ENCODE measurements at regions not wholly inside any gene's neighbourhood (a gene's known extent, or its start where the extent isn't known, plus 50 kb on each side); places are given as distances from the start of the nearest gene placed in this dataset.

- peaks cover 6% of the 10 kb centered on the region for H3K27me3 Mint-ChIP-seq (ENCODE audit: low read depth)
- H3K9me3 Mint-ChIP-seq: no peaks in the 10 kb centered on the region
- DNase-seq (ENCODE audit: low spot score): no peak
- no peak overlapping the region for H3K27ac Mint-ChIP-seq
- intact Hi-C loops (cut with micrococcal nuclease): no loop called here
- no peak overlapping the region for H3K4me3 Mint-ChIP-seq (ENCODE audit: low read depth)
- no peaks in the 10 kb centered on the region for H3K4me1 Mint-ChIP-seq (ENCODE audit: low read depth)
- no peaks in the 10 kb centered on the region for H3K36me3 Mint-ChIP-seq (ENCODE audit: low read depth)
Measured at GRCh38 chr4:100056701-100057100, 106.6 kb upstream of the H2AZ1 start.

DNA sequence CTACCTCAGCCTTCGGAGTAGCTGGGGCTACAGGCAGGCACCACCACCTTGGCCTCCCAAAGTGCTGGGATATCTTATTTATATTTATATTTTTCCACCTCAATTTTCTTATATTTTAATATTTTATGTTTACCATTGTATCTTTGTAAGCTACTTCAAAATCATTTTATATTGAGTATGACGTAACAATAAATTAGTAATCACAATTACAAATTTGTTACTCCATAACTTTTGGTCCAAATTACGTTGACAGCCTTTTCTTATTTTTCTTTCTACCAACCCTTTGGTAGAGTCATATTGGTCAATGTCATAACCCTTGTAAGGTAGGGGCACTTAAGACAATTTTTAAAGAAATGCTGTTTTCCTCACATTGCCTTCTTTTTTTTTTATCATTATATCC, 104.0 kb upstream of the H2AZ1 start:
- intact Hi-C loops (cut with micrococcal nuclease): no loop called here
- no peaks in the 10 kb centered on the region for H3K4me1 Mint-ChIP-seq (ENCODE audit: low read depth)
- H3K4me3 Mint-ChIP-seq (ENCODE audit: low read depth): no peak overlapping the region
- H3K9me3 Mint-ChIP-seq: no peaks in the 10 kb centered on the region
- no peak overlapping the region for H3K27ac Mint-ChIP-seq
- no peak for DNase-seq (ENCODE audit: low spot score)
- H3K36me3 Mint-ChIP-seq (ENCODE audit: low read depth): no peaks in the 10 kb centered on the region
- peaks cover 6% of the 10 kb centered on the region for H3K27me3 Mint-ChIP-seq (ENCODE audit: low read depth)

- peaks cover 1% of the 10 kb centered on the region for H3K27me3 Mint-ChIP-seq (ENCODE audit: low read depth)
Measured at GRCh38 chr4:100049872-100050271, 99.8 kb upstream of the H2AZ1 start.

DNA sequence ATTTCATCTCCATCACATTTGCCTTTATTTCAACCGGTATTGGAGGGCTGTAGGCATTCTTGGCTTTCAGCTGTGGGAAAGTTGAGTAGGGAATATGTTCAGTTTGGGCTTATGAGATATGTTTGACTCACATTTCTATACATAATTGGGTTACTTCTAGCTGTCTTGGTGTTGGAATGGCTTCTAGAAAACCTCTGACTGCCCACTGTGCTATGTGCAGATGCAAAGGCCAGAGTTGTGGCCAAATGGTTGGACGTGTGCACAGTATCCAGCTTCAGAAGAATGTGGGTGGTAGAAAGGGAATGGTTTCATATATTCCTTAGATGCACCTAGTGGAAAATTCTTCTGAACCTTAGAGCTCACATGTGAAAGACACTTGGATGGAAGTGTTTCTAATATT, 92.6 kb upstream of the H2AZ1 start:
- intact Hi-C loops (cut with micrococcal nuclease): no loop called here
- H3K27ac Mint-ChIP-seq: no peak overlapping the region
- no peak for DNase-seq (ENCODE audit: low spot score)

More at GRCh38 chr4:100049872-100050271, 99.8 kb upstream of the H2AZ1 start:
- Mint-ChIP-seq H3K36me3 (ENCODE audit: low read depth) (no peaks in the 10 kb centered on the region), H3K4me3 (ENCODE audit: low read depth) (no peak overlapping the region), H3K27ac (no peak overlapping the region), H3K4me1 (ENCODE audit: low read depth) (no peaks in the 10 kb centered on the region), H3K9me3 (no peaks in the 10 kb centered on the region)
- DNase-seq (ENCODE audit: low spot score): no peak
- intact Hi-C loops (cut with micrococcal nuclease): no loop called here

DNA sequence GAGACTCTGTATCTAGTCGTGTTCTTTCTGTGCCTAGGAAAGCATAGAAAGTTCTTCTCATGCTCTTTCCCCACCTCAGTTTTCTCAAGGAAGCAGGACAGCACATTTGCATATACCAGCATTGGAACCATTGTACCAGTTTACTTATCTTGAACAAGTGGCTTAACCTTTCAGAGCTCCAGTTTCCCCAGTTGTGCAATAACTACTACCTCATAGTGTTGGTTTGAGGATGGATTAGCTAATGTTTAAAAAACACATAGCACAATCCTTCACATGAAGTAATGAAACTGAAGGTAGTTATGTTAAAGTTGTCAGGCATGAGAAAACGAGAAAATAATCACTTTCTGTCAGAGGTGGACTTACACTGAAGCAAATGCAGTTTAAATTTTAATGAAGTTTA, 92.2 kb upstream of the H2AZ1 start:
- no peaks in the 10 kb centered on the region for H3K9me3 Mint-ChIP-seq
- H3K4me3 Mint-ChIP-seq (ENCODE audit: low read depth): no peak overlapping the region
- H3K4me1 Mint-ChIP-seq (ENCODE audit: low read depth): no peaks in the 10 kb centered on the region
- H3K36me3 Mint-ChIP-seq (ENCODE audit: low read depth): no peaks in the 10 kb centered on the region
- no peak for DNase-seq (ENCODE audit: low spot score)
- no peak overlapping the region for H3K27ac Mint-ChIP-seq
- intact Hi-C loops (cut with micrococcal nuclease): no loop called here
- peaks cover 4% of the 10 kb centered on the region for H3K27me3 Mint-ChIP-seq (ENCODE audit: low read depth)

More for the DNA sequence above, 92.6 kb upstream of the H2AZ1 start:
- Mint-ChIP-seq H3K4me1 (ENCODE audit: low read depth) (no peaks in the 10 kb centered on the region), H3K9me3 (no peaks in the 10 kb centered on the region), H3K36me3 (ENCODE audit: low read depth) (no peaks in the 10 kb centered on the region), H3K4me3 (ENCODE audit: low read depth) (no peak overlapping the region), H3K27me3 (ENCODE audit: low read depth) (peaks cover 4% of the 10 kb centered on the region)

DNA sequence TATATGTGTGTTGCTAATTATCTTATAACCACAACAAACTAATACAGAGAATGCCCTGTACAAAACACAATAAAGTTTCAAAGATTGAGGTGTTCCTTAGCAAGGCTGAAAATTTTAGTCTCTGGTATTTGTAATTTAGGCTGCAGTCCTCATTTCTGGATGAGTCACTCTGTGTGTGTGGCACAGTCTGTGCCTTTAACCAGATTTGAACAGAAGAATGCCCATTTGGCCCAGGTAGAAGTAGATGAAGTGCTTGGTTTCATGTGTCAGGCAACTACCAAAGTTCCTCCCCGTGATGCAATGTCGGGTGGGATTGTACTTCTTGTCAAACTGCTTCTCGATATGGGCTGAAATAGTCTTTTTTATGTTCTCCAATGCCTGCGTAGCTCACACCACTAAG, 91.6 kb upstream of the H2AZ1 start:
- H3K27ac Mint-ChIP-seq: no peak overlapping the region
- intact Hi-C loops (cut with micrococcal nuclease): no loop called here
- no peaks in the 10 kb centered on the region for H3K9me3 Mint-ChIP-seq
- H3K4me1 Mint-ChIP-seq (ENCODE audit: low read depth): no peaks in the 10 kb centered on the region
- H3K4me3 Mint-ChIP-seq (ENCODE audit: low read depth): no peak overlapping the region
- no peak for DNase-seq (ENCODE audit: low spot score)
- H3K27me3 Mint-ChIP-seq (ENCODE audit: low read depth): peaks cover 4% of the 10 kb centered on the region
- H3K36me3 Mint-ChIP-seq (ENCODE audit: low read depth): no peaks in the 10 kb centered on the region

- intact Hi-C loops (cut with micrococcal nuclease): no loop called here
- DNase-seq (ENCODE audit: low spot score): no peak
- H3K36me3 Mint-ChIP-seq (ENCODE audit: low read depth): no peaks in the 10 kb centered on the region
- no peak overlapping the region for H3K27ac Mint-ChIP-seq
- H3K9me3 Mint-ChIP-seq: no peaks in the 10 kb centered on the region
- no peaks in the 10 kb centered on the region for H3K27me3 Mint-ChIP-seq (ENCODE audit: low read depth)
- H3K4me3 Mint-ChIP-seq (ENCODE audit: low read depth): no peak overlapping the region
- no peaks in the 10 kb centered on the region for H3K4me1 Mint-ChIP-seq (ENCODE audit: low read depth)
Measured at GRCh38 chr4:100034023-100034664, 84.1 kb upstream of the H2AZ1 start.

DNA sequence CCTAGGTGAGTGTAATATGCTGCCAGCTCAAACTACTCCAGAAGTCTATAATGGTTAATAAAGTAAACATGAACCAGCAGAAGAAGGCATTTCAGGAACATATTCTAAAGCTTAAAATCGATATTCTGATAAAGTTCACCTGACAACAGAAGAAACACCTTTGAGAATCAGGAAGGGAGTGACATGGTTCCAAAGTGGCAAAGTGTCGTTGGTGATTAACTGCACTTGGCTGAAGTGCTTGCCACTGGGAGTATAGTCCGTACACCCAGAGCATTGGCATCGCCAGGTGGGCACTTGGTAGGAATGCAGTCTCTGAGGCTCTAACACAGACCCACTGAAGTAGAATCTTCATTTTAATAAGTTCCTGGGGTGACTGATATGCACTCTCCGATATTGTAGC, 76.0 kb upstream of the H2AZ1 start:
- Mint-ChIP-seq H3K9me3 (no peaks in the 10 kb centered on the region), H3K4me3 (ENCODE audit: low read depth) (no peak overlapping the region), H3K27ac (no peak overlapping the region), H3K4me1 (ENCODE audit: low read depth) (no peaks in the 10 kb centered on the region), H3K36me3 (ENCODE audit: low read depth) (no peaks in the 10 kb centered on the region), H3K27me3 (ENCODE audit: low read depth) (peaks cover 2% of the 10 kb centered on the region)
- intact Hi-C loops (cut with micrococcal nuclease): no loop called here
- no peak for DNase-seq (ENCODE audit: low spot score)

GRCh38 chr4:100023800-100024199, 73.7 kb upstream of the H2AZ1 start:
- no peak overlapping the region for H3K4me3 Mint-ChIP-seq (ENCODE audit: low read depth)
- intact Hi-C loops (cut with micrococcal nuclease): no loop called here
- H3K9me3 Mint-ChIP-seq: no peaks in the 10 kb centered on the region
- no peaks in the 10 kb centered on the region for H3K36me3 Mint-ChIP-seq (ENCODE audit: low read depth)
- DNase-seq (ENCODE audit: low spot score): no peak
- no peak overlapping the region for H3K27ac Mint-ChIP-seq
- no peaks in the 10 kb centered on the region for H3K4me1 Mint-ChIP-seq (ENCODE audit: low read depth)
- peaks cover 5% of the 10 kb centered on the region for H3K27me3 Mint-ChIP-seq (ENCODE audit: low read depth)

DNA sequence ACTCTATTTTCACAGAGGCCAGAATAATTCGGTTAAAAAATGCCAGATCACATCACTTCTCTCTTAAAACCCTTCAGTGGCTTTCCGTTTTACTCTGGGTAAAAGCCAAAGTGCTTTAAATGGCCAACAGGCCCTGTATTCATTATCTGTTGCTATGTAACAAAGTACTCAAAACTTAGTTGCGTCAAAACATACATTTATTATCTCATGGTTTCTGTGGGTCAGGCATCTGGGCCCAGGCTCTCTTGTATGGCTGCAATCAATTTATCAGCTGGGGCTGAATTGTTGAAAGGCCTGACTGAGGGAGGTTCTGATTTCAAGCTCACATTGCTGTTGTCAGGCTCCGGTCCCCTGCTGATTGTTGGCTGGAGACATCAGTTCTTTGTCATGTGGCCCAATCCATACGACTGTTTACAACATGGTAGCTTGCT, 72.7 kb upstream of the H2AZ1 start:
- Mint-ChIP-seq H3K9me3 (no peaks in the 10 kb centered on the region), H3K27ac (no peak overlapping the region), H3K36me3 (ENCODE audit: low read depth) (no peaks in the 10 kb centered on the region), H3K4me3 (ENCODE audit: low read depth) (no peak overlapping the region), H3K27me3 (ENCODE audit: low read depth) (peaks cover 10% of the 10 kb centered on the region), H3K4me1 (ENCODE audit: low read depth) (peaks cover 2% of the 10 kb centered on the region)
- intact Hi-C loops (cut with micrococcal nuclease): no loop called here
- DNase-seq (ENCODE audit: low spot score): no peak

DNA sequence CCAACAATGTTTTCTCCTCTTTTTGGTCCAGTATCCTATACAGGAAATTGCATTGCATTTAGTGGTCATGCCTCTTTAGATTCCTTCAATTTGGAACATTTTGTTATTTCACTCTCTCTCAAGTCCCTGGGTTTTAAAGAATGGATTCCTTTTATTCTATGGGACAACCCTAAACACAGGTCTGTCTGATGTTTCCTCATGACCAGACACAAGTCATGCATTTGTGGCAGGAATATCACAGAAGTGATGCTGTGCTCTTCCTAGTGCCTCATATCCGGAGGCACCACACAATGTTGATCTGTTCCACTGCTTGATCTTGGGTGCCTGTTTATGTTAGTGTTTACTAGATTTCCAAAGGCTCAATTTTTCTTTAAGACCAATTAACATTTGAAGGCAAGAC, 69.7 kb upstream of the H2AZ1 start:
- intact Hi-C loops (cut with micrococcal nuclease): no loop called here
- DNase-seq (ENCODE audit: low spot score): no peak
- no peaks in the 10 kb centered on the region for H3K9me3 Mint-ChIP-seq
- H3K27me3 Mint-ChIP-seq (ENCODE audit: low read depth): peaks cover 13% of the 10 kb centered on the region
- peaks cover 2% of the 10 kb centered on the region for H3K4me1 Mint-ChIP-seq (ENCODE audit: low read depth)
- no peak overlapping the region for H3K4me3 Mint-ChIP-seq (ENCODE audit: low read depth)
- H3K36me3 Mint-ChIP-seq (ENCODE audit: low read depth): no peaks in the 10 kb centered on the region
- no peak overlapping the region for H3K27ac Mint-ChIP-seq

- H3K4me3 Mint-ChIP-seq (ENCODE audit: low read depth): no peak overlapping the region
- H3K4me1 Mint-ChIP-seq (ENCODE audit: low read depth): peaks cover 2% of the 10 kb centered on the region
- H3K27me3 Mint-ChIP-seq (ENCODE audit: low read depth): peaks cover 13% of the 10 kb centered on the region
- H3K27ac Mint-ChIP-seq: no peak overlapping the region
- intact Hi-C loops (cut with micrococcal nuclease): no loop called here
- no peaks in the 10 kb centered on the region for H3K9me3 Mint-ChIP-seq
- no peaks in the 10 kb centered on the region for H3K36me3 Mint-ChIP-seq (ENCODE audit: low read depth)
- DNase-seq (ENCODE audit: low spot score): no peak
Measured at GRCh38 chr4:100017637-100018310, 67.7 kb upstream of the H2AZ1 start.

DNA sequence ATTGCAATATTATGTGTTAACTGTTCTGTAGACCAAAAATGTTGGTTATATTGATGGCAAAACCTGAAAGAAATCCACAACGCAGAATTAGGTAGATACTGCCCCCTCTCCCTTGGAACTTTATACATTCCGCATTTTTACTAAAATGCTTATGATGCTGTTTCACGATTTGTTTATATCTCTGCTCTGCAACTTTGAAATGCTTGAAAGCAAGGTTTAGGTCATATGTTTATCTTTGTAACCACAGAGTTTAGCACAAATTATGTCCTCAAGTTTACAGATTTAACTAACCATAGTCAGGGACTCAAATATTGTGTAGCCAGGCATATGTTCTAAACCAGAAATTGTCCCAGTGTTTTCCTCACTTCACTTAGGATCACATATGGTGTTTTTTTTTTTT, 66.1 kb upstream of the H2AZ1 start:
- no peak overlapping the region for H3K27ac Mint-ChIP-seq
- no peak overlapping the region for H3K4me3 Mint-ChIP-seq (ENCODE audit: low read depth)
- H3K36me3 Mint-ChIP-seq (ENCODE audit: low read depth): no peaks in the 10 kb centered on the region
- no peaks in the 10 kb centered on the region for H3K9me3 Mint-ChIP-seq
- DNase-seq (ENCODE audit: low spot score): no peak
- peaks cover 2% of the 10 kb centered on the region for H3K4me1 Mint-ChIP-seq (ENCODE audit: low read depth)
- intact Hi-C loops (cut with micrococcal nuclease): no loop called here
- H3K27me3 Mint-ChIP-seq (ENCODE audit: low read depth): peaks cover 11% of the 10 kb centered on the region
